ENCODE measurements at regions not wholly inside any gene's neighbourhood (a gene's known extent, or its start where the extent isn't known, plus 50 kb on each side); places are given as distances from the start of the nearest gene placed in this dataset.

- no peak for DNase-seq (ENCODE audit: low read depth, low spot score)
- Histone ChIP-seq H4K20me1 (replicated peaks; ENCODE audit: control insufficient read depth, extremely low read depth, insufficient read depth, low read length) (peaks cover 7% of the 10 kb centered on the region), H3K4me2 (ENCODE audit: insufficient read depth, low read length) (no peak overlapping the region), H3K4me1 (ENCODE audit: control insufficient read depth, extremely low read depth, insufficient read depth, low read length) (peaks cover 33% of the 10 kb centered on the region), H3K4me3 (replicated peaks in 1 of 3; ENCODE audit: insufficient read depth in 1 of 3, low read depth in 1 of 3, low read length in 3 of 3) (no peak overlapping the region), H3K27ac (ENCODE audit: insufficient read depth, low read depth, low read length) (no peak overlapping the region), H3K9me1 (replicated peaks; ENCODE audit: control insufficient read depth, extremely low read depth, insufficient read depth, low read length) (no peaks in the 10 kb centered on the region), H3K36me3 (ENCODE audit: control insufficient read depth in 2 of 2, extremely low read depth in 1 of 2, insufficient read depth in 2 of 2, low read length in 2 of 2) (no peaks in the 10 kb centered on the region), H2AFZ (ENCODE audit: low read depth, low read length) (no peak overlapping the region), H3K27me3 (ENCODE audit: control insufficient read depth in 2 of 2, insufficient read depth in 2 of 2, low read length in 2 of 2) (no peaks in the 10 kb centered on the region), H3K79me2 (ENCODE audit: control insufficient read depth, insufficient read depth, low read length) (peaks cover 99% of the 10 kb centered on the region), H3K9ac (replicated peaks; ENCODE audit: extremely low read depth, insufficient read depth, low read length) (no peak overlapping the region), H3K9me3 (replicated peaks; ENCODE audit: control insufficient read depth, insufficient read depth, low read length) (no peaks in the 10 kb centered on the region)
- ChIA-PET CTCF (no interaction called here), POLR2A (no interaction called here)
- intact Hi-C loops (cut with micrococcal nuclease): no loop called here
- TF ChIP-seq JUN (IDR thresholded peaks at IDR 0.05; ENCODE audit: borderline replicate concordance, insufficient read depth, insufficient read length, low read depth) (no peak), MYC (IDR thresholded peaks at IDR 0.05; ENCODE audit: low read depth, low read length) (no peak), POLR2A (IDR thresholded peaks at IDR 0.05; ENCODE audit: low read depth, low read length) (no peak), FOS (IDR thresholded peaks at IDR 0.05; ENCODE audit: borderline replicate concordance, insufficient read depth, low read length) (no peak), EZH2 (IDR thresholded peaks at IDR 0.05; ENCODE audit: borderline replicate concordance, low read depth, low read length, severe bottlenecking) (no peak), CTCF (IDR thresholded peaks at IDR 0.05; ENCODE audit: extremely low read depth in 1 of 2, insufficient read depth in 1 of 2, low read depth in 1 of 2, low read length in 2 of 2) (no peak), GATA2 (IDR thresholded peaks at IDR 0.05; ENCODE audit: insufficient read depth, insufficient read length, low read depth, low read length) (no peak), MAX (IDR thresholded peaks at IDR 0.05; ENCODE audit: insufficient read depth, insufficient read length) (no peak), POLR2AphosphoS5 (IDR thresholded peaks at IDR 0.05; ENCODE audit: insufficient read depth, low read depth, low read length) (no peak)
- BruUV-seq (replicated peaks): no TSS peak
- dilution Hi-C loops (cut with MboI; ENCODE audit: extremely low pct_ligation_motif_present, low sequenced_read_pairs): no loop called here
- FAIRE-seq: no peak
These were observed 61.6 kb downstream of the C9orf152 start for GRCh38 chr9:110146373-110146772.

Measured in endothelial cell of umbilical vein (primary cell).